CD4-positive, alpha-beta T cell treated with Interleukin-17A for 4 hours (primary cell): ENCODE measurements at regions not wholly inside any gene's neighbourhood (a gene's known extent, or its start where the extent isn't known, plus 50 kb on each side); places are given as distances from the start of the nearest gene placed in this dataset.

Experiments used
- DNase-seq: peaks from one replicate; pipeline ENCODE4 v3.0.0-alpha.2; 2020; ENCODE audit warnings: mixed read lengths

GRCh38 chrX:124529786-124530185 lies 183.4 kb downstream of the SH2D1A start:
- DNase-seq, result no peak

- no peak for DNase-seq
Observed at GRCh38 chrX:124530803-124531202, 184.4 kb downstream of the SH2D1A start.

GRCh38 chrX:124534536-124534935 lies 188.2 kb downstream of the SH2D1A start:
- no peak for DNase-seq

DNA sequence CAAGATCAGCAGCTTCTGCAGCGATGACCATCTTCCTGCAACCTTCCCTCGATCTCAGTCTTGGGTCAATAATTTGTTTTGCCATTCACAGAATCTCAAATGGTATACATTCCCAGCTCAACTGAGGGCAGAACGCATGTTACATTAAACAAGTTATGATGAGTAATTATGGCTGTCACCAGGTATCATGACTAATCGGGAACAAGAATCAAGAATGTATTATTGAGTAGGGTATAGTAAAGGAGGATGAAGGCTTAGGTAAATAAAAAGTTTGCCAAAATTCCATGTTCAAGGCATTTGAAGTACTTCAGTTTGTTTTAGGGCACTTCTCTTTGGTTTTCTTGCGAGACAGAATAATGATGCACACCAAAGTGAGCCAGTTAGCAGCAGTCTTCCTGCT lies 194.1 kb downstream of the SH2D1A start:
- DNase-seq, result no peak

DNA sequence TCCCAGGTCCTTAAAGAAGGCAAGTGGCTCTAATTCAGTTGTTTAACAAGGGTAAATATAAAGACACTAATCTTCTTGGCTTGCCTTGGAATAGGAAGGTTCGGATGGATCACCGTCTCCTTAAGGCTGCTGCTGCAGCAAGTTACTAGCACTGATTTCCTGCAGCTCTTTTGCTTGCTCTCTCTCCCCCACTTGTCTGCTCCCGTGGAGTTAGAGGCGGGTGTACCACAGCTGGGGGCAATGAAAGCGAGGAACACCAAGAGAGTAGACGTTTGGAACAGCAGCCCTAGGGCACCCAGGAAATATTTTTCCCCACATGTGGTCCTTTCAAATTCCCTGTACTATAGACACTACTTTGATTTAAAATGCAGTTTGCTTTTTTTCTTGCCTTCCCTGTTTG lies 202.2 kb downstream of the SH2D1A start:
- no peak for DNase-seq

- no peak for DNase-seq
Observed at GRCh38 chrX:124555036-124555595, 208.8 kb downstream of the SH2D1A start.

DNA sequence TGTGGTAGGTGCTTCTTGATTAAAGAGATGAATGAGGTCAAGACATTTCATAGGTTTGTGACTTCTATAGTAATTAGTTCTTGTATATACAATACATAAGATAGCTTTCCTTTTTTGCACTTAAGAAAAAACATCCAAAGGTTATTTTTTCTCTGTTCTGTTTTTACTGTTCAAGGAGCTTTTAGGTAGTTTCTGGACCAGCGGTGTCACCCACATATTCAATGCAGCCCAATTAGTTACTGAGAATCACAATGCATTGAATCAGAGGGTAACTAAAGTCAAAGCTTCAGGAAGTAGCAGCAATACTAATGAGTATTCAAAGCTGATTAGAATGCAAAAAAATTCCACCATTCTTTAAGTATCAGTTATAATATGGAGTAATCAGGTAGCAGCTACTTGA lies 211.6 kb downstream of the SH2D1A start:
- no peak for DNase-seq

- no peak for DNase-seq
Observed at GRCh38 chrX:124573468-124573867, 227.1 kb downstream of the SH2D1A start.

DNA sequence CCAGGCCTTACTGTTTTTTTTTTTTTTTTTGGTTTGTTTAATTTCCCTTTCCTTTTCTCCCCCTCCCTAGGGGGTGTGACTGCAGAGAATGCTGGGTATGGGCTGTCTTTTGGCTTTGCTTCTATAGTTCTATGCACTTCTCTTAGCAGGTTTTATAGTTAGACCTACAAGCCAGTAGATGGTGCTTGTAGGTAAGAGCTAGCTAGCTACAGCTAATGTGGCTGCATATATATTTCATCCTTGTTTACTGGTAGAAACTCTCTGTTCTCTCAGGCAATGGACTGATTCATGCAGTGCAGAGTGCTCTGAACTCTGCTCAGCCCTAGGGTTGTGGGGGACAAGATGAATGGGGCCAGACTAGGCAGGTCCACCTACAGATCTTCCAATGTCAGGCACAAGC lies 246.4 kb downstream of the SH2D1A start:
- no peak for DNase-seq

DNA sequence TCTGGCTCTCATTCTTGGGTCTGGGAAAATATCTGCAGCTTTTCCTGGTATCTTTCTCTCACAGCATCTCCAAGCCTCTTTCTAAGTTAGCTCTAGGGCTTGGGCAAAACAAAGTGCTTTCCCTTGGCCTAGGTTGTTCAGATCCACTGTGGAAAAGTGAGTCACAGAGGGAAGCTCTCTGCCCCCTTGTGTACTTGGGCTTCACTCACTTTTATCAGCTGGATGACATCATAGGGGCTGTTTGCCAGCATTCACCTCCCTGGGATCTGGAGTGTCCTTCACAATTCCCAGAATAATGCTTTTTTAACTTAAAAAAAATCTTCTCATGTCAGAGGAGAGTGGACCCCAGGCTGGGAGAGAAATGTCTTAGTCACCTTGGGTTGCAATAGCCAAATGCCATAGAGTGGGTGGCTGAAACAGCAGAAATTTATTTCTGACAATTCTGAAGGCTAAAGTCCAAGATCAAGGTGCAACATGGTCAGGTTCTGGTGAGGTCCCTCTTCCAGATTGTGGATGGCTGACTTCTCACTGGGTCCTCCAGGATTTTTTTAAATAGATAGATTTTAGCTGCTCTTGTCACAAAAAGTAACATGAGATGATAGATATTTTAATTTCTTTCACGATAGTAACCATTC lies 247.8 kb downstream of the SH2D1A start:
- no peak for DNase-seq

- DNase-seq, result no peak
Observed at GRCh38 chrX:124605511-124605910, 259.1 kb downstream of the SH2D1A start.

GRCh38 chrX:124606724-124607123 lies 260.4 kb downstream of the SH2D1A start:
- no peak for DNase-seq

DNA sequence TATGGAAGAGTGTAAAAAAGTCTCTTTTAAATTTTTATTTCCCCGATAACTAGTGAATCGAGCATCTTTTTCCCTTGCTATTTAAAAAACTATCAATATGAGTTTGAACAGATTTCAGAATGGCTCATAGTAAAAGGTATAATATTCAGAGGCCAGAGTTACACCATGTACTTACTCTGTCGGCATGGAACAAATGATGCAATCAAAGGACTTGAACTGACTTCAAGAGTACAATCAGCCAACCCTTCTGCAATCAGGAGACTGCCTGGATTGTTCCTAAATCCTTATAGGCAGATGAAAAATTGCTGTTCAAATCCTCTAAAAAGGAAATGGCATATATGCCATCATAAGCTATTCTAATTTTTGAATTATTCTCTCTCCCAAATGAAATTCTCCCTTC lies 273.3 kb downstream of the SH2D1A start:
- DNase-seq, result no peak

DNA sequence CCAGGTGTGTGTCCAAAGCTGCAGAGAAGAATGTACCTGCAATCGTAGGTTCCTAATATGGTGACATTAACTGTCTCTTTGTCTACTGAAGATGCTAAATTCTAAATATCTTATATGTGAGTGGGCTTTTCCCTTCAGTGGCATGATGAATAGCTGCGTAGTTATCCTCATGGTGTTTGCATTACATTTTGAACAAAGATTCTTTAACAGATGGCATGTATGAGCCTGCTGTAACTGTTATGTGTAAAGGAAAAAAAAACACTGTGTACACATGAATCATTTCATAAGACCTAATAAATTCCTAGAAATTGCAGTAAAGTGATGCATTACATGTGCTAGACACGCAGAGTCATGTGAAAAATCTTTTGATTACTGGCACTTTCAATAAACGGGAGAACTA lies 288.0 kb downstream of the SH2D1A start:
- DNase-seq, result no peak

DNA sequence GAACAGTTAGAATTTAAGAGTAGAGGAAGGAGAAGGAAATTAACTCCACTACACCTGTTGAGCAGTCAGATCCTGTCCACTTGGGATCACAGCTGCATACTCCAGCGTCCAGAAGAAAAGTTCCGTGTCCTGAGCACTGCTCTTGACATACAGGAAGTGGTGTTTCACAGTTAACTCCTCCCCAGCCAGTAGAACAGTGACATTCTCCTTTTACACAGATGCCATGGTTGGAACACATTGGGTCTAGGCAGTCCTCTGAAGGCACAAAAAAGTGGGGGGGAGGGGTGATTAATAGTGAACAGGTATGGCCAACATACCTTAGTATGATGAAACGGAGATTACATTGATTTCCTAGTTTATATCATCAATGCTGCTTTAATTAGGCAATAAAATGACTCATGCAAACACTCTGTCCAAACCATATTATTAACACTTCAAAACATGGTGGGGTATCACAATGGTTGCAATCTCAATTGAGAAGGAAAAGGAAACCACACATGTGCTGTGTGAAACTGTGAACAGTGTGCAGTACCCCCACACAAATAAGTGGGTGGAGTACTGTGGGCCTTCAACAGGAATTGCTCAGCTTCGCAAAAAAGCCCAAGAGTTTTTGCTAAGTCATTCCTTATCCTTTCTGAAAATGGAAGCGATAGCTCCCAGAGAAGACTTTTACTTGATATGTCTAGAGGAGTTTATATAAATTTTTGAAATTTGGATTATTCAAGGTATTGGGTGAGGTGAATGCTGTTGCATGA lies 295.6 kb downstream of the SH2D1A start:
- no peak for DNase-seq

- DNase-seq, result no peak
Observed at GRCh38 chrX:124646403-124646802, 300.0 kb downstream of the SH2D1A start.

DNA sequence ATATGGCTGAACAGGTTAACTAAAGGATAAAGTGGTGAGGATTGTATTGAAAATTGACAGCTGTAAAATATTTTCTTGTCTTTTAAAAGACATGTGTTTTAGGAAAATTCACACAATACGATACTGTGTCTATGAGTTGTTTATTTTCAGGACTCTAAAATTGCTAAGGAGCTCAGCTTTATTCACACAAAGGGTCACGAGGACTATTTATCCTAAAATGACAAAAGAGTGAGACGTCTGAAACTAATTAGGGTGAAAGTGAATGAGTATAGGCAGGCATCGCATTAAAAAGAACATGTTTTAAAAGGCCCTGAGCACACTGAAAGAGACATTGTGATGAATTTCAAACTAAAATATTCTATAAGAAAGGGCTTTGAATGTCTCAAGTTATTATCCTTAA lies 304.7 kb downstream of the SH2D1A start:
- DNase-seq, result no peak

- no peak for DNase-seq
Observed at GRCh38 chrX:124665621-124666400, 319.4 kb downstream of the SH2D1A start.

DNA sequence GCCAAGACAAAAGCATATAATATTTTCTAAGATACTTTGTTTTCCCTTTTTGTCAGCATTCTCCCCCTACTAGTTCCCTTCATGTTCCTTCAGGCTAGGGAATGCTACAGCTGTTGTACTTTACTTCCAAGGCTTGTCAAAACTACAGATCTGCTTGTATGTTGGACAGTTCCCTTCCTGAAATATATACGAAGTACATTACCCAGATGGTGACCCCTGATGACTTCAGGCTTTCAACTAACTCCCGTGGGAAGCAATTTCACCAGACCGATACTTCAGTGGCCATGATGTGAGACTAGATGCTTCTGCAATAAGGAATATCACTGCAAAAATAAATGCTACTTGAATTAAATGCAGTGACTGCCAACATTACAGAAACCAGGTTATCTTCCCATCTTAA lies 332.8 kb downstream of the SH2D1A start:
- no peak for DNase-seq

- no peak for DNase-seq
Observed at GRCh38 chrX:124680287-124680686, 333.9 kb downstream of the SH2D1A start.

- no peak for DNase-seq
Observed at GRCh38 chrX:124690495-124690894, 344.1 kb downstream of the SH2D1A start.

DNA sequence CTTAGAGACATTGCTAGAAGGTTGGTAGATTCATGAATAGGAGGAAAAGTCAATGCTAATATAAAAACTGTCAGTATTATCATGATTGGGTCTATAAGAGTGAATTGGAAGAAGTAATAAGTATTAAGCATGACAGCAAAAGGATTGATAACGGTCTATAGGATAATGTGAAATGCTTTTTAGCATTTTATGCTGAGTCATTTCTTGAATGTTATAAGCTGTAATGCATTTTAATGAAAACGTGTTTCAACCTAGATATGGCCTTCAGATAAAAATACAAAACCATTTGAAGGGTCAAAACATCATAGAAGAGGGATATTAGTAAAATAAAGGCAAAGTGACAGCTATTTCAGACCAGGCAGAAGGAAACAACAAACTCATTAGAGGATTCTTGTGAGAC lies 353.5 kb downstream of the SH2D1A start:
- DNase-seq, result no peak

GRCh38 chrX:124717537-124717936 lies 371.2 kb downstream of the SH2D1A start:
- DNase-seq, result no peak

DNA sequence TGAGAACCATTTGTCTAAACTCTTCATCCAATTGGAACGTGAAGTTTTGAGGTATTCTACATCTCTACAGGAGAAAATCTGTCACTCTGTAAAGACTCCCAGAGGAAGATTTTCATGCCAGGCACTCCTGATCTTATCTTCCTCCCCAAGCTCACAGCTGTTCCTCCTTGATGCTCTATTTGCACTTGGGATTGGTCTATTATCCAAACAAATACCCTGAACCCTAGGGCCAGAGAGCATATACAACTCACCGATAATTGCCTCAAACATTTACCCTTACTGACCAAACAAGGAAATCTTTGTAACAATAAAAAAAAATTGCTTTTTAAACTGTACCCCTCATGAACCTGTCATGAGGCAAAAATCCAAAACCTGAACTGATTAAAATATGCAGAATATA lies 372.7 kb downstream of the SH2D1A start:
- no peak for DNase-seq
